Activated CD4-positive, CD25-positive, alpha-beta regulatory T cell treated with anti-CD3 and anti-CD28 coated beads, Interleukin-2, amount 50 U/mL, for 24 hours (primary cell): ENCODE measurements at regions not wholly inside any gene's neighbourhood (a gene's known extent, or its start where the extent isn't known, plus 50 kb on each side); places are given as distances from the start of the nearest gene placed in this dataset.
"Not testable (repeated sequence)": the region's sequence is repeated elsewhere in the genome, so short reads cannot be mapped to it uniquely, and the experiment has no call there.

ENCODE experiments used
- ATAC-seq, 2 donors: fragments of 150-1000 bp; cut with Tn5 transposase; one replicate each; pipeline ENCODE4 v1.10.0; 2021; ENCODE audit warnings: mild to moderate bottlenecking in 1 of 2, moderate library complexity in 1 of 2

GRCh38 chr15:32342772-32343199 is 60.3 kb downstream of the GOLGA8K start:
- ATAC-seq = peak; percentile 24 to 26

DNA sequence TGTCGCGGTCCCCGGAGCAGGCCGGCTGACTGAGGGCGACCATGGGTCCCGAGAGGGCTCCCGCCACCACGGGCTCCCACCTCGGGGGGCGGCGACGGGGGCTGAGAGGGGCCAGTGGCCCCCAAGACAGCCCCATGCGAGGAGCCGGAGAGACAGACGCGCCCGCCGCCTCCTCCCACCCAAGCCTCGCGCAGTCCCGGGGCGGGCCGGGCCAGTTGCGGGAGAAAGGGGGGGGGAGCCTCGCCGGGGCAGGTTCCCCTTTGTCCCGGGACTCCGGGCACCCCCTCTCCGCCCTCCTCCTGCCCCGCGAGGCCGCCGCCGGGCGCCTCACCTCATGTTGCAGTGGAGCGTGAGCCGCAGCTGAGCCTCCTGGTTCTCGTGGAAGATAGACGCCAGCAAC is 60.8 kb downstream of the GOLGA8K start:
- peak in 1 of 2 donors; percentile 5 for ATAC-seq

DNA sequence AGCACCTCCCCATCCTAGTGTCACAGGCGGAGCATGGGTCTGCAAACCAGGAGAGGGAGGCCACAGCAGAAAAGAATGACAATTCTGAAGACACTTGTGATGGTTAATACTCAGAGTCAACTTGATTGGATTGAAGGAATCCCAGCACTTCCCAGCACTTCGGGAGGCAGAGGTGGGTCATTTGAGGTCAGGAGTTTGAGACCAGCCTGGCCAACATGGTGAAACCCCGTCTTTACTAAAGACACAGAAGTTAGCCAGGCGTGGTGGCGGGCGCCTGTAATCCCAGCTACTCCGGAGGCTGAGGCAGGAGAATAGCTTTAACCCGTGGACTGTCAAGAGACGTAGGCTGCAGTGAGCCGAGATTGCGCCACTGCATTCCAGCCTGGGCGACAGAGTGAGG is 61.6 kb downstream of the GOLGA8K start:
- ATAC-seq = not testable (repeated sequence)

DNA sequence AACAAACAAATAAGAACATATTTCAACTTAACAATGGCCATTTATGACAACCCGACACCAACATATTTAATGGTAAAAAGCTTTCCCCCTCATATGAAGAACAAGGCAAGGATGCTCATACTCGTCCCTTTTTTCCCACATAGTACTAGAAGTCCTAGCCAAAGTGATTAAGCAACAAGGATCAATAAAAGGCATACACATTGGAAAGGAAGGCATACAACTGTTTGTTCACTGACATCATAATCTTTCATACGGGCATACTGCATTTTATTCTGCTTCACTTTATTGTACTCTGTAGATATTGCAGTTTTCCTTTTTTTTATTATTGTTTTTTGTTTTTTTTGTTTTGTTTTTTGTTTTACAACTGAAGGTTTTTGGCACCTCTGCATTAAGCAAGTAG is 66.3 kb downstream of the GOLGA8K start:
- not testable (repeated sequence) for ATAC-seq

DNA sequence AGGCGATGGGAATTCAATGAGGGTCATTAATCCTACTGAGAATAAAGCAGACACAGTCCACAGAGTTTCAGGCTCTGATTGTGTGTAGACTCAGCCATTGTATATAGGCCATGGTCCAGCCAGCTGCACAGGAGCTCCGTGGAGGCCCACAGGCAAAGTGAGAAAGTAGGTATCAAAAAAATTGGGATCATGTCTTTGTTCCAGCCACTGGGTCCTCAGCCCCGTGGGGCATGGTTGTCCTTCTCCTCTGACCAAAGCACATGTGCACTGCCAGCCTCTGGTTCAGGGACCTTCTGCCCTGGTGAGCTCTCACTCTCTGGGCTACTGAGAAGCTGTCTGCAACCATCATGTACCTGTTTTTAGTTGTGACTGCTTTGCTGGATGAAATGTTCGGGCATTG is 79.7 kb downstream of the GOLGA8K start:
- ATAC-seq = not testable (repeated sequence)

- not testable (repeated sequence) for ATAC-seq
These were observed 83.8 kb downstream of the GOLGA8K start for GRCh38 chr15:32319247-32319646.

GRCh38 chr15:32316482-32316881 is 86.6 kb downstream of the GOLGA8K start:
- not testable (repeated sequence) for ATAC-seq

DNA sequence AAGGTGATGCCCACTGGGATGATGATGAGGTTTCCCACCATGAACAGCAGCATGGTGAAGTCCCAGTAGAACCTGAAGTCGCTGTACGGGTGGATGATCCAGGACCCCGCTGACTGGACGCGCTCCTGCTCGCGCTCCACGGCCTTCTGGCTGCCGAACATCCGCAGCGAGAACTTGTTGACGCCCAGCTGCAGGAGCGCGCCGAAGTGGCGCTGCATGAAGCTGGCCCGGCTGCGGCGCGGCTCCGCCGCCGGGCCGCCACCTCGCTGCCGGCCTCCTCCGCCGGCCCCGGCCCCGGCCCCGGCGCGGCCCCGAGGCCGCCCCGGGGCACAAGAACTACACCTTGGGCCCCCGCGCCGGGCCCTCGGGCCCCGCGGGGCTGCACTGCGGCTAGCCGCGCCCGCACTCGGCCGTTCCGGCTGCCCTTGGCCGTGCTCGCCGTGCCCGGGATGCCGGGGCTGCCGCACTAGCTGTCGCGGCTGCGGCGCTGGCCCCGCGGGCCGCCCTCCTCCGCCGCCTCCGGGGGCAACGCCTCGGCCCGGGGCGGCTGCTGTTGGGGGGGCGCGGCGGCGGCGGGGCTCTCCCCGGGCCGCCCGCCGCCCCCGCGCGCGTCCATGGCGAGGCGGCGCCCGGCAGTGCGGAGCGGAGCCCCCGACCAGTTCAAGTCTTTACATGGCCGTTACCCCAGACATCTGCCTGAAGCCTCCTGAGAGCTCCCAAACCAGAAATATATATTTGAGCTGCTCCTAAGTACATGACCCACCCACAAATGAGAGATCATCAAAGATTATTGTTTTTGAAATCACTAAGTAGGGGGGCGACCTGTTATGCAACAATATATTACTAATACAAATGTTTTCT is 87.8 kb downstream of the GOLGA8K start:
- peak in 1 of 2 donors; percentile 28 for ATAC-seq

DNA sequence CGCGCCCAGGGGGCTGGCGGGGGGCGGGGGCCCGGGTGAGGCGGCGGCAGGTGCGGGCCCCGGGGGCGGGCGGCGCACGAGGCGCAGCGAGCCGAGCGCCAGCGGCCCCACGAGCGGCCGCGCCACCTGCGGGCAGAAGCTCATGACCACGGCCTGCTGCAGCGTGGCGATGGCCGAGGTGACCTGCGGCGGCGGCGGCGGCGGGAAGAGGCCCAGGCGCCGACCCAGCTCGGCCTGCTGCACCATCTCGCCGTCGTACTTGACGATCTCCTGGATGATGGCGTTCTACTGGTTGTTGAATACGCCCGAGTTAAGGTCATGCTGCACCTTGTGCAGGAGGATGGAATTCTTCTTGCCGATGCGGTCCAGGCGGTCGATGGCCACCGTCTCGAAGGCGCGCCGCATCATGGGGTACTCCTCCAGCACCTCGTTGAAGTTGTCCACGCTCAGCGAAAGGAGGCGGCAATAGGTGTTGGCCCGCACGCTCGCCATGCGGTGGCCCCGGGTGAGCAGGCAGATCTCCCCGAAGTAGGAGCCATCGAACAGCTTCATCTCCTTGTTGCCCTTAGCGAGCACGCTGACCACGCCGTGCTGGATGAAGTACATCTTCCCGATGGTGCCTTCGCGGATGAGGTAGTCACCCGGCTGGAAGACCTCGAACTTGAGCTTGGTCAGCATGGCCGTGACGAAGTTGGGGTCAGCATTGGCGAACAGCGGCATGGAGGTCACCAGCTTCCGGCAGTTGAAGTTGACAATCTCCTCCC is 89.5 kb downstream of the GOLGA8K start:
- not testable (repeated sequence) for ATAC-seq

GRCh38 chr15:32312721-32313120 is 90.4 kb downstream of the GOLGA8K start:
- not testable (repeated sequence) for ATAC-seq

DNA sequence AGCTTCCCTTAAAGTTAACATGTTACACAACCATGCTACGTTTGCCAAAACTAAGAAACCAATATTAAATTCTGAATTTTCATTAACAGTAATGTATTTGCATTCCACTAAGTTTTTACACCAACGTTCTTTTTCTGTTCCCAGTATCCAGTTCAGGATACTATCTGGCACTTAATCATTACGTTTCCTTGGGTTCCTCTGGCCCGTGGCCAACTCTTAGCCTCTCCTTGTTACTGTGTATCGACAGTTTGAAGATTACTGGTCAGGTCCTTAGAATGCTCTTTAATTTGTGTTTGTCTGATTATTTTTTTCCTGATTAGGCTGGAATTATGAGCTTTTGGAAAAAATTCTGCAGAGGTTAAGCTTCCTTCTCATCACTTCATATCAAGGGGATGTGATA is 95.5 kb downstream of the GOLGA8K start:
- ATAC-seq = not testable (repeated sequence)

DNA sequence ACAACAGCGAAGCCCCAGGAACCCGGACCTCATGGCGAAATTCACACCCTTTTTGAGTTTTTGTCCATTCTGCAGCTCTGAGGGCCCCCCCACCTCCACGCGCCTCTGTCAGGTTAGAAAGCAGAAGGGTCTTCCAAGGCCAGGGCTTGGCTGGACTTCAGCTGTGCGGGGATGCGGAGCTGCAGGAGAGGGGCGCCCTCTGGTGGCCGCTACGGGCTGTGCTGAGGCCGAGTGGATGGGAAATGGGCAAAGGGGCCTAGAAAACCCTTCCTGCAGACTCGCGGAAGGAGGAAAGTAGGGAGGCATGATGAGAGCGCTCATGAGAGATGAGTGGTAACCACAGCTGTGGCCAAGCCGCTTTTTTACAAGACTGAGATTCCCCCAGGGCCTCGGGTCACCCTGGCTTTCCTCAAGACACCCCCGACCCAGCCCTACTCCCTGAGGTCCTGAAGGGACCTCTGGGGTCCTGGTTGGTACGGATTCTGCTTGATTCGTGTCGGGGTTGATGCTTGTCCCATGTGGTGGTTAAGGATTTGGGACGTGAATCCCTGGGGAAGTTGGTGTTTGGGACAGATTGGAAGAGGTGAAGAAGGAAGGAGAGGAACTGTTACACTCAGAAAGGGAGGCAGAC is 126.8 kb downstream of the GOLGA8K start:
- peak; percentile 48 to 49 for ATAC-seq

GRCh38 chr15:32253958-32254357 is 149.1 kb downstream of the GOLGA8K start:
- ATAC-seq = not testable (repeated sequence)

DNA sequence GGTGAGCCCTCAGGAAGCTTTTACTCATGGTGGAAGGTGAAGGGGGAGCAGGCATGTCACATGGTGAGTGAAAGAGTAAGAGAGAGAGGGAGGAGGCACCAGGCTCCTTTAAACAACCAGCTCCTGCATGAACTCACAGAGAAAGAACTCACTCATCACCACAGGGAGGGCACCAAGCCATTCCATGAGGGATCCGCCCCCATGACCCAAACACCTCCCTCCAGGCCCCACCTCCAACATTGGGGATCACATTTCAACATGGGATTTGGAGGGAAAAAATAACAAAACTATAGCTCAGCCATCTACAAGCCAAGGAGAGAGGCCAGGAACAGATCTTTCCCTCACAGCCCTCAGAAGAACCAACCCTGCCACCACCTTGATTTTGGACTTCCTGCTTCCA is 153.9 kb downstream of the GOLGA8K start:
- ATAC-seq = not testable (repeated sequence)

GRCh38 chr15:32243727-32244126 is 159.4 kb downstream of the GOLGA8K start:
- not testable (repeated sequence) for ATAC-seq

GRCh38 chr15:32242780-32243528 is 160.1 kb downstream of the GOLGA8K start:
- ATAC-seq = not testable (repeated sequence)

DNA sequence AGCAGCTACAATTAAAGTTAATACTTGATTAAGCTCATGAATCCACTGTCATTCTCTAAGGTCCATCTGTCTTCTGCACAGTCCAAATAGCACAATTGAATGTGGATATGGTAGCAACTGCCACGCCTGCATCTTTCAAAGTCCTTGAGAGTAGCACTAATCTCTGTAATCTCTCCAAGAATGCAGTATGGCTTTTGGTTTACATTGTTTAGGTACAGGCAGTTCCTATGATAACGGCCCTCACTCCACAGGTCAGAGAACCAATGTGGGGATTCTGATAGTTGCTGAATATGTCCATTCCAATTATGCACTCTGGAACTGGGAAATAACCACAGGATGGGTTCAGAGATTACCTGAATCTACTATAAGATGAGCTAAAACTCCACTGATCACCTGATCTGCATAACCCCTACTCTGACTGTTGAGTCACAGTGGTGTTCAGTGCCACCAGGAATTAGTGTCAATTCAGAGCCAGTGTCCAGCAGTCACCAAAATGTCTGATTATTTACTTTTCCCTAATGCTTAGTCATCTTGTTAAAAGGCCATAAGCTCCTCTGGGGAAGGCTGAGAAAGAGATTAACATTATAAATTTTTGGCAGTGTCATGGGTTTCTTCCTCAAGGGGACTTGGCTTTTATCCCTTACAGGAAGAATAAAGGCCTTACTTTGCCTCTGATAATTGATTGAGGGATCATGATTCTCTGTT is 175.5 kb downstream of the GOLGA8K start:
- ATAC-seq = not testable (repeated sequence)

DNA sequence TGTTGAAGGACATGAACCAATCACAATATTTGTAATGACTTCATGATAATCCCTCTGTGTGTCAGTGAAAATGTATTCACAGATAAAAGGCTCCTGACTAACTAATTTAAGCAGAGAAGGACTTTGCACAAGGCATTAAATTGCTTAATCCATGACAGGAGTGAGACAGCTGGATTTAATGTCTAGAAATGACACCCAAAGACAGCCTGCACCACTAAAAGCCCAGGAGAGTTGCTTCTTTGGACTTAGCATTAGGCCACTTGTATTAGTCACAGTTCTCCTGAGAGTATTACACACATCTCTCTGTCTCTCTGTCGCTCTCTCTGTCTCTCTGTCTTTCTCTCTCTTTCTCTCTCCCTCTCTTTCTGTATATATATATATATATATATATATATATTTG is 180.4 kb downstream of the GOLGA8K start:
- no peak for ATAC-seq
